K562 (cell line): ENCODE measurements at regions not wholly inside any gene's neighbourhood (a gene's known extent, or its start where the extent isn't known, plus 50 kb on each side); places are given as distances from the start of the nearest gene placed in this dataset.

Experiments used
- E2F8 ChIP-seq: fragments of 450-650 bp; IDR thresholded peaks from 2 replicates; pipeline ENCODE4 v1.7.1; 2018; ENCODE audit warnings: mild to moderate bottlenecking, low read depth; ENCODE audit not compliant: partially characterized antibody
- MAZ ChIP-seq, 2 experiments: fragments of 450-650 bp in 1 of 2; sonication (generic) in 1 of 2; formaldehyde crosslinking; IDR thresholded peaks in 1 of 2; conservative IDR thresholded peaks in 1 of 2; 2 replicates each; pipeline versions ENCODE4 v1.4.0 to v1.5.0; 2020; ENCODE audit warnings: mild to moderate bottlenecking in 1 of 2, missing genetic modification reagents in 1 of 2
- NFIC ChIP-seq: fragments of 450-650 bp; IDR thresholded peaks from 2 replicates; pipeline ENCODE4 v1.6.1; 2017; ENCODE audit warnings: mild to moderate bottlenecking, inconsistent platforms
- NR2F6 ChIP-seq: fragments of 450-650 bp; formaldehyde crosslinking; IDR thresholded peaks from 2 replicates; pipeline ENCODE4 v1.4.0; 2020; ENCODE audit warnings: mild to moderate bottlenecking
- RAD21 ChIP-seq, 2 experiments: fragments of 250-450 bp in 1 of 2; fragments of 450-650 bp in 1 of 2; sonication (Bioruptor Pico) in 1 of 2; formaldehyde crosslinking in 1 of 2; IDR thresholded peaks in 1 of 2; conservative IDR thresholded peaks in 1 of 2; 2 replicates each; pipeline versions ENCODE4 v1.4.0 to v1.8.0; 2020 to 2022; ENCODE audit warnings: mild to moderate bottlenecking in 2 of 2, moderate library complexity in 1 of 2
- RBM15 ChIP-seq: fragments of 200-400 bp; formaldehyde crosslinking; IDR thresholded peaks from 2 replicates; pipeline ENCODE4 v1.6.1; 2018; ENCODE audit warnings: mild to moderate bottlenecking, low read length, moderate library complexity; ENCODE audit not compliant: insufficient read depth
- SLC30A9 ChIP-seq: fragments of 250-450 bp; sonication (Bioruptor Pico); IDR thresholded peaks from 2 replicates; pipeline ENCODE4 v1.8.0; 2022; ENCODE audit warnings: mild to moderate bottlenecking, moderate library complexity
- TSC22D4 ChIP-seq: fragments of 450-650 bp; IDR thresholded peaks from 2 replicates; pipeline ENCODE4 v1.6.1; 2016; ENCODE audit warnings: missing genetic modification characterization, missing biosample characterization, control low read depth

- TF ChIP-seq SLC30A9 (CRISPR knock-in tag): no peak
- no peak for TF ChIP-seq NFIC
- no peak for TF ChIP-seq TSC22D4 (tag)
- TF ChIP-seq RAD21 (CRISPR knock-in tag; conservative IDR thresholded peaks at IDR 0.05 in 1 of 2, IDR thresholded peaks at IDR 0.05 in 1 of 2): no peak
- TF ChIP-seq E2F8: no peak
- TF ChIP-seq MAZ (CRISPR knock-in tag; conservative IDR thresholded peaks at IDR 0.05 in 1 of 2, IDR thresholded peaks at IDR 0.05 in 1 of 2): no peak
- TF ChIP-seq RBM15: no peak
- no peak for TF ChIP-seq NR2F6
Observed at GRCh38 chr22:49527611-49528419, 299.9 kb downstream of the BRD1 start (continued).
